NB4 (cell line): ENCODE measurements at regions not wholly inside any gene's neighbourhood (a gene's known extent, or its start where the extent isn't known, plus 50 kb on each side); places are given as distances from the start of the nearest gene placed in this dataset.

ENCODE experiments used
- DNase-seq: peaks from one replicate; pipeline ENCODE4 v3.0.0; 2010; ENCODE audit warnings: low read depth
- H3K4me3 ChIP-seq: one replicate; pipeline ENCODE4 v1.5.1; 2011; ENCODE audit warnings: mild to moderate bottlenecking, low read depth, low read length, moderate library complexity
- CTCF ChIP-seq: IDR thresholded peaks from one replicate; pipeline ENCODE4 v1.5.1; 2012; ENCODE audit warnings: low read depth, low read length
- MAX ChIP-seq: IDR thresholded peaks from 2 replicates; pipeline ENCODE4 v1.6.1; 2011; ENCODE audit warnings: low read depth, low read length
- MYC ChIP-seq: IDR thresholded peaks from 2 replicates; pipeline ENCODE4 v1.6.1; 2011; ENCODE audit warnings: low read depth, low read length
- POLR2A ChIP-seq: IDR thresholded peaks from 2 replicates; pipeline ENCODE4 v1.6.1; 2011; ENCODE audit warnings: mild to moderate bottlenecking; ENCODE audit not compliant: insufficient read length; ENCODE audit errors: extremely low read depth

GRCh38 chr2:116680256-116680936 is 1134.1 kb upstream of the DDX18 start:
- TF ChIP-seq CTCF (no peak), MAX (no peak), MYC (no peak)
- no peak for DNase-seq
- no peak overlapping the region for H3K4me3 ChIP-seq

- TF ChIP-seq CTCF (no peak), MYC (no peak), MAX (no peak)
- DNase-seq = no peak
- no peak overlapping the region for H3K4me3 ChIP-seq
Measured at GRCh38 chr2:116687371-116687770, 1127.1 kb upstream of the DDX18 start.

GRCh38 chr2:116692988-116693387 is 1121.5 kb upstream of the DDX18 start:
- DNase-seq = peak; percentile 4
- no peak for TF ChIP-seq CTCF
- no peak for TF ChIP-seq MYC
- TF ChIP-seq MAX = no peak
- TF ChIP-seq POLR2A = no peak
- no peak overlapping the region for H3K4me3 ChIP-seq

- H3K4me3 ChIP-seq = no peak overlapping the region
- no peak for DNase-seq
- TF ChIP-seq POLR2A = no peak
- TF ChIP-seq MAX = no peak
- TF ChIP-seq MYC = no peak
- TF ChIP-seq CTCF = no peak
Measured at GRCh38 chr2:116696223-116696622, 1118.3 kb upstream of the DDX18 start.

- no peak overlapping the region for H3K4me3 ChIP-seq
- no peak for DNase-seq
- TF ChIP-seq MAX (no peak), CTCF (no peak), MYC (no peak), POLR2A (no peak)
Measured at GRCh38 chr2:116696903-116697302, 1117.6 kb upstream of the DDX18 start.
